Right lung (tissue), 2 donors: ENCODE measurements at regions not wholly inside any gene's neighbourhood (a gene's known extent, or its start where the extent isn't known, plus 50 kb on each side); places are given as distances from the start of the nearest gene placed in this dataset.
A peak's percentile ranks its signal among the peaks of the same experiment; 100 is the strongest.

ENCODE experiments used
- DNase-seq, 2 donors: peaks; one replicate each; pipeline ENCODE4 v3.0.0-alpha.2; 2013

GRCh38 chr13:61029064-61029463, 386.6 kb downstream of the PCDH20 start:
- DNase-seq: no peak

DNA sequence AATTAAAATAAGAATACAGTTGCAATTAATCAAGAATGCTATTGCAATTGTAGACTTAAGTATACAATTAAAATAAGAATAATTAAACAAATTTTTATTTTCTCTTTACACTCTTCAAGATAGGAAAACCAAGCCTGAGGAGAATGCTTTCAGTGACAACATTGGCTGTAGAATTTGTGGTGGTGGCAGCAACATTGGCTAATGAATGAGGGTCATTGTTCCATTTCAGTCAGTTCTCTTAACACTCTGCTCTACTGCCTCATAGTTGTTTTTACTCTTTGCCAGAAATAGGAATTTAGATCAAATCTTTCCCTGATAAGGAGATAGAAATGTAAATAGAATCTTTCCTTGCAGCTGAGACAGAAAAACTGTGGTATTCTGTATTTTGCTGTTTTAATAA, 391.6 kb downstream of the PCDH20 start:
- DNase-seq: no peak

DNA sequence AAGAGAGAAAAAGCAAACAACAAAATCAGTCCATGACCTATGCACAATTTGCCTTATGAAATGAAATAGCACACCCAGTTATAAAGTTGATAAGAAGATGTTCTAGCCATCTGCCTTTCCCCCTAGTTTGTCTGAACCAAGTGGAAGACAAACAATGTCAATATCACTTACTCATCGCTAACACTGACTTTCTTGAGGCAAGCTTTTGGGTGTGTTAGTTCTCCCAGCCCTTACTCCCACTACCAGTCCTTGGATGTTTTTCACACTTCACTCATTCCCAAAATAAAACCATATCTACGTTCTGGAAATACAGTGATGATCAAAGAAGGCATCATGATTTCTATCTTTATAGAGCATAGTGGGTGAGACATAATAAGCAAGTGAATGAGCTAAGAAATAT, 393.8 kb downstream of the PCDH20 start:
- peak; percentile 3 to 9 for DNase-seq

- no peak for DNase-seq
Measured at GRCh38 chr13:61013796-61014195, 401.9 kb downstream of the PCDH20 start.

DNA sequence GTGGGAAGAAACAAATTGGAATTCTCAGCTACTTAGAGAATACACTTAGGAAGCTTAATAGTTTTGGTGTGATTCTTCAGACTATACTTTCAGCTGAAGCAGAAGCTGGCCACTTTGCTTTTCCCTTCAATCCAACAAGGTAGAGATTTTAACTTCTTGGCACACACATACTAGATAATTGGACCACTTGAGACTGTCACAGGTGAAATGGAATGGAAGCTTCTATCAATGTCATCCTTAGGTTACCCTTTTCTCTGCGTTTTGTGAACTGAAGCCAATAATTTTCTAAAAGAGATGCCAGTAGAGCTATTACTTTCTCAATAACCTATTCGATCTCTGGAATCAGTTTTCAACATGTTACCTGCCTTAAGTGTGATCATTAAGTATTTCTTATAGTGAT, 405.3 kb downstream of the PCDH20 start:
- no peak for DNase-seq

DNA sequence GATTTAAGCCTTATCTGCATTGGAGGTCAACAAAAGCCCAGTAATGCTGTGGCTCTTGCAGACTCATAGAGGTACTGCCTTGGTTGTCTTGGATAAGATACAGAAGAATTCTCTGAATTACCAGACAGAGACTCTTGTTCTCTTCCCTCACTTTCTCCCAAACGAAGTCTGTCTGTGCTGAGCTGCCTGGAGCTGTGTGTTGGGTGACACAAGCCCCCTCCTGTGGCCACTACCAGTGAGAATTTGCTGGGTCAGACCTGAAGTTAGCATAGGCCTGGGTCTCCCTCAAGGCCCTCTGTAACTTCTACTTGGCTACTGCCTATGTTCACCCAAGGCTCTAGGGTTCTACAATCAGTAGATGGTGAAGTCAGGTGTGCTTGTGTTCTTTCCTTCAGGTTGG, 413.0 kb downstream of the PCDH20 start:
- DNase-seq: no peak

DNA sequence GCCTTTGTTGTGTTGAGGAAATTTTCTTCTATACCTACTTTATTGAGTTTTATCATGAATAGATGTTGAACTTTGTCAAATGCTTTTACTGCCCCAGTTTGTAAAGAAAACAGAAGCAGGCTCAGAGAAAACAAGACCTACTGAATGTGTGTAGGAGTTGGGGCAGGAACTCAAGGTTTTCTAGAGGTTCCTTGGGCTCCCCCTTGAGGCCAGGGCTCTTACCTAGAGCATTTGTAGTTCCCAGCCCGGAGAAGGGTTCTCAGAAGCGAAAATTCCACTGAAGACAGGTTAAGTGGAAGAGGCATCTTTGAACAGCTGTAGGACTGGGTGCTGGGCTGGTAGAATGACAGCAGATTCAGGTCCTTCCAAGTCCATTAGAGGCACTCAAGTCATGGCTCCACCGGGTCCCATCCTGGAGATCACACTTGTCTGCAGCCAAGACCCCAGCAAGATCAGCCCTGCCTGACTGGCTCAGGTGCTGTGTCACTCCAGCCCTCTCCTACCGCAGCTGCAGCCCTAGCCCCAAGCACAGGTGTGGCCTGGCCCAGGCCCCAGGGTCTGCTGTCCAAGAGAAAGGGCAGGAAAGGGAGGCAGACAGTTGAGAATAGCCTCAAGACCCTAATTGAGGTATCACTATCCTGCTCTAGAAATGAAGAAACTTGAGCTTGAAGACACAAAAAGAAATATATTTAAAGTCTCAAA, 425.5 kb downstream of the PCDH20 start:
- no peak for DNase-seq

DNA sequence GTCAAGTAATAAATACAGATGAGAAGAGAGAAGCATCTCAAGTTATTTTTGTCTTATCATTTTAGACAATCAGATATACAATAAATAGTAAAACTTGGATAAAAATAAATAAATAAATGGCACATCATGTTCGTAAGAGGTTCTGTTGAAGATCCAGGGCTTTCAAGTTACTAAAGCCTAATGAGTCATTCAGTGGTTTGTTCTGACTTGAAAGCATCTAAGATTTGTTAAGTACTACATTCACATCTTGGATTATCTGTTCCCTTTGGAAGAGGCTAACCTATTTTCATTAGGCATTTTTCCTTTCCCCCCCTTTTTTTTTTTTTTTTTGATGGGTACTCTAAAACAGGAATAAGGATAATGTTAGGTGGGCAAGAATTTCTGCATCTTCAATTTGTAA, 429.3 kb downstream of the PCDH20 start:
- DNase-seq: no peak

DNA sequence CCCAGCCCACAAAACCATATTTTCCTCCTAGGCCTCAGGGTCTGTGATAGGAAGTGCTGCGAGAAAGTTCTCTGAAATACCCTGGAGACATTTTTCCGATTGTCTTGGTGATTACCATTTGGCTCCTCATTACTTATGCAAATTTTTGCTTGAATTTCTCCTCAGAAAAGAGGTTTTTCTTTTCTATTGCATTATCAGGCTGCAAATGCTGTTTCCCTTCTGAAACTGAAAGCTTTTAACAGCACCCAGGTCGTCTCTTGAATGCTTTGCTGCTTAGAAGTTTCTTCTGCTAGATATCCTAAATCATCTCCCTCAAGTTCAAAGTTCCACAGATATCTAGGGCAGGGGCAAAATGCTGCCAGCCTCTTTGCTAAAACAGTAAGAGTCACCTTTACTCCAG, 434.2 kb downstream of the PCDH20 start:
- DNase-seq: no peak

GRCh38 chr13:60976367-60976766, 439.3 kb downstream of the PCDH20 start:
- DNase-seq: no peak

GRCh38 chr13:60974296-60974695, 441.4 kb downstream of the PCDH20 start:
- DNase-seq: no peak

DNA sequence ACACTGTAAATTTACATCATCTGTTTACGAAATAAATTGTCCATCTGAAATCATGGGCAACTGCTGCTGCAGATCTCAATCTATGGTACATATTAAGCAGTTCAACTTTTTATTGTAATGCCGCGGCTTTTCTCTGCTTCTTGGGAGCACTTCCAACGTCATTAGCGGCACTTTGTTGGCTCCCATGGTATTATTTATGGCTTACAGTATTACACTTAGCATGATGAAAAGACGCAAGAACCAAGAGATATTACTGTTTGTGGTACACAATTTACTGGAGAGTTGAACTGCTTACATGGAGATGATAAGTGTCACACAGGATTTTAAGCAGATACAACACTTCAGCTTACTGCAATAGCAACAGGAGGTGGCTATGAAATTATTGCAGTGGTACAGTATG, 442.1 kb downstream of the PCDH20 start:
- no peak for DNase-seq

DNA sequence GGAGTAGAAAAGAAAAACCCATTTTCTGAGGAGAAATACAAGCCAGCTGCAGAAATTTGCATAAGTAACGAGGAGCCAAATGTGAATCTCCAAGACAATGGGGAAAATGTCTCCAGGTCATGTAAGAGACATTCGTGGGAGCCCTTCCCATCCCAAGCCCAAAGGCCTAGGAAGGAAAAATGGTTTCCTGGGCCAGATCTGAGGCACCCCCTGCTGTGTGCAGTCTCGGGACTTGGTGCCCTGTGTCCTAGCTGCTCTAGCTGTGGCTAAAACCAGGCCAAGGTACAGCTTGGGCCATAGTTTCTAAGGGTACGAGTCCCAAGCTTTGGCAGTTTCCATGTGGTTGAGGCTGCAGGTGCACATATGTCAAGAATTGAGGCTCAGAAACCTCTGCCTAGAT, 444.9 kb downstream of the PCDH20 start:
- no peak for DNase-seq

DNA sequence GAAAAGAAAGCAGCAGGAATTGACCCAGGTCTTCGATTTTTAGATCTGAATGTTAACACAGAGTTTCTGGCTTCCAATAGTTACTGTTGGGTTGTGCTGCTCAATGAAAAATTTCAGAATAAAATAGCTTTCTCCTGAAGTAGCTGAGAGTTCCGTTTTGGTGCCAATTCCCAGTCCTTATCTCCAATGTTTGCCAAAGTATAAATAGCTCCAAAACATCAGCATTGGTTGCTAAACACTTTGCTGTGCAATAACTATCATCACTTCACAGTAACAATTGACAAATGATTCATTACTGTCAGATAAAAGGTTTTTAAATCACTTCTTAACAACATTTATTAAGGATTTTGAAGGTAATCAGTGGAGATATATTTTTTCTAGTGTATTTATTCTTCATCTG, 446.0 kb downstream of the PCDH20 start:
- peak in 1 of 2 donors; percentile 13 for DNase-seq

DNA sequence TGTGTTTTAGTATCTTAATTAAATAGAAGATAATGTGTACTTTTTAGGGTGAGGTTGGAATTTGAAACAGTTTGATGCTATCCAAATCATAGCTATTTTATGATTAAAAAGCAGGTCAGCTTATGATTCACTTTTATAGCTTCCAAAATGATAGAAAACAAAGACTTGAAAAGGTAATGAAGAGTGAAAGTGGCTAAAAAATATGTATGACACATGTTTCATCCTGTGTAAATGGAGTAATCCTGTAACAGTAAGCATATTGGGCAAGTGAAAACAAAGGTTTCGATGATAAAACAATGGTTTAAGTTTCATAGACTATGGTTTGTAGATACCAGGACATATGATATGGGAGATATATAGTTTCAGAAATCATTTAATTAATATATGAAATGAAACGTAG, 456.2 kb downstream of the PCDH20 start:
- no peak for DNase-seq

DNA sequence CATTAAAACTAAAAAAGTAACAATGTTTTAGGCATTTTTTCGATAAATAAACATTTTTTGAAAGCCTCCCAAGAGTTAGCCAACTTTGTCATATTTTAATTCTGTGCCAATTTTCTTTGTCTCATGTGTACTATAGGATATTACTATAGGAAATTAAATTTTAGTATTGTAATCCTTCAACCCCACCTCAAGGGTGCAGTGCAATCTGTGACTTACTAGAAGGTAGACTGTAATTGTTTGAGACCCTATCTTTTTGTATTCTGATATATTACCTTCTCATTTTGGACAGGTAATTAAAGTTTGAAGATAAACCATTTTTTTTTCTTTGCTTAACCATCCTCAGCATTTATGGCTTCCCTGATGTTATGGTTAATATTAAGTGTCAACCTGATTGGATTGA, 457.8 kb downstream of the PCDH20 start:
- DNase-seq: no peak

DNA sequence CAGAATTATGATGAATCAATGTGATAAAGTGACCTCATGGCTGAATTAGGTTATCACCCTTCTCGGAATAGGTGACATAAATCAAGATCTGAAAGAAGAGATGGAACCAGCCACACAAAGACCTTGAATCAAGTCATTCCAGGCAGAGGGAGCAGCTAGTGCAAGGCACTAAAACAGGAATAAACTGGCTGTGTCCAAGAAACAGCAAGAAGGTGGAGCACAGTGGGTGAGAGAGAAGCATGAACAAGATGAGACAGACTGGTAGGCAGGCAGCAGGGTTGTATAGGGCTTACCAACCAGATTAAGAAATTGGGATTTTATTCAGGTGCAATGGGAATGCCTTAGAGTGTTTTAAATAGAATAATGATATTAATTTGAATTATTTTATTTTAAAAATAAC, 470.3 kb downstream of the PCDH20 start:
- DNase-seq: no peak

DNA sequence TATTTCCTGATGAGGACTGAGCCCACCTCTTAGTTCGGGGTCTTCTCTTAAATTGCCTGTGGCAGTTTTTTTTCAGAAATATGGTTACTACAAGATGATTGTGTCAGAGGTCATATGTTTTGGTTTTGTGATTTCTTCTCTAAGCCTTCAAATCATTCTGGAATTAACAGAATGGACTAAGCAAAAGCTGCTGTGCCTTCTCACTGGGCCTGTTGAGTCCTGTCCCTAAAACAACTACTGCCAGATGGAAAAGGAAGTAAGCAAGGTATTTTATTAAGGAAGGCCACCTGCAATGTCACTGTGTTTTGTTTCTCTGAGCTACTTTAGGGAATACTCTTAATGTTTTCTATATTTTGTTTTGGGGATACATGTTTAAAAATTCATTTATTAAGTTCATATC, 470.8 kb downstream of the PCDH20 start:
- DNase-seq: no peak

DNA sequence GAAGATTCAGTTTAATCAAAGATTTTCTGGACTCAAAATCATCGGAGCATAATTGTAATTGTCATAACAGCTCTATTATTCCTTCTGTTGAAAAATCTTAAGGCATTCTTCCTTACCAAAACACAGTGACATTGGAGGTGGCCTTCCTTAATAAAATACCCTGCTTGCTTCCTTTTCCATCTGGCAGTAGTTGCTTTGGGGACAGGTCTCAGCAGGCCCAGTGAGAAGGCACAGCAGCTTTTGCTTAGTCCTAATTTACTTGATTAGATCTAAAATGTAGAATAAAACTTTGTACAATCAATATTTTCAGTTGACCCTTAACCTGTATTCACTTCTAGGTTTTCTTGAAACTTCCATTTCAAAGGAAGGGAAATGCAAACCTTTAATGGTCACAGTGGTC, 471.6 kb downstream of the PCDH20 start:
- DNase-seq: no peak

DNA sequence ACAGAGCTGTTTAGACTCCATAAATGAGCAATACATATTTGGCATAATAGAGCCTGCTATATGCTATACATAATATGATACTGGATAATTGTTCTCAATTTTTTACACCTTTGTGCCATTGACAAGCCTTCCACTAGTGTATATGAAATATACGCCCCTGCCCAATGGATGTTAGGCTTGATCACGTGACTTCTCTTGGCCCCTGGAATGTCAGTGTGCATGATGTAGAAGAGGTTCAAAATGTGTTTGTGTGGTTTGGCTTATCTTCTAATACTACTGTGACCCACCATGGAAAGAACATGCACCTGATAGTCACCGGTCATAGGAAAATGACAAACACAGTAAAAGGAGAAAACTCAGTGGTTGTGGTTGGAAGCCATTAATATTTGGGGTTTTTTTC, 479.4 kb downstream of the PCDH20 start:
- no peak for DNase-seq

DNA sequence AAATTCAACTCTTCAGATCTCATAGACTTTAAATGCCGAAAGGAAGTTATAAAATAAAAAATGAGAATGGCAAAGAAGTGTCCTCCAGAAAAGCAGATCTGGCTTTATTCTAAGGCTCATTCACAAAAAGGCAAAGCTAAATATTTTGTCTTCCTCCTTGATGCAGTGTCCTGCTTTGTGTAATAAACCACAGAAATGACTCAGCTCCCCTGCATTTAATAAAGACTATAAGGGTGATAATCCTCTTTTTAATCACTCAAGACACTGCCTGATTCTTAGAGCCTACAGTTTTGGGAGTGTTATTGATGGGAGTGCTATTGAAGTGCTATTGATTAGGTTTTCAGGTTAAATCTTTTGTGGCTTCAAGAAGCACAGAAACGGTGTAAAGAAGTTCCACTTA, 482.0 kb downstream of the PCDH20 start:
- DNase-seq: no peak

GRCh38 chr13:60931858-60932546, 483.6 kb downstream of the PCDH20 start:
- no peak for DNase-seq

DNA sequence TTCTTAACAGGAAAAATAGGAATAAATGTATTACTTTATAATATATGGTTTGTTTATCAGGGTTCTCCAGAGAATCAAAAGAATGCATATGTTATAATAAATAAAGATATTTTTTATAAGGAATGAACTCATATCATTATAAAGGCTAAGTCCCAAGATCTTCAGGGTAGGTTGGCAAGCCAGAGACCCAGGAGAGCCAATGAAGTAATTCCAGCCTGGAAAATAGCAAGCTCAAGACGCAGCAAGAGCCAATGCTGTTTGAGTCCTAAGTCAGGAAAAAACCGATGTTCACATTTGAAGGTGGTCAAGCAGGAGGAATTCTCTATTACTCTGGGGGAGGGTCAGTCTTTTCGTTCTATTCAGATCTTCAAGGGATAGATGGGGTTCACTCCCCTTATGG, 490.0 kb downstream of the PCDH20 start:
- no peak for DNase-seq

GRCh38 chr13:60924856-60925255, 490.8 kb downstream of the PCDH20 start:
- no peak for DNase-seq
